Thyroid gland (tissue), 4 donors: ENCODE measurements at regions not wholly inside any gene's neighbourhood (a gene's known extent, or its start where the extent isn't known, plus 50 kb on each side); places are given as distances from the start of the nearest gene placed in this dataset.

Experiments used
- DNase-seq, 2 donors: peaks; one replicate each; pipeline ENCODE4 v3.0.0-alpha.2; 2019
- H3K27ac ChIP-seq, 3 donors: fragments of 200-600 bp; sonication (generic); 1 replicate in 2 of 3; 2 replicates in 1 of 3; pipeline ENCODE4 v1.5.1; 2016 to 2019; ENCODE audit warnings: mild to moderate bottlenecking in 1 of 3, moderate library complexity in 1 of 3
- H3K27me3 ChIP-seq: fragments of 200-600 bp; sonication (generic); one replicate; pipeline ENCODE4 v1.5.1; 2019
- H3K36me3 ChIP-seq, 2 donors: fragments of 200-600 bp; sonication (generic); one replicate each; pipeline ENCODE4 v1.5.1; 2016 to 2019
- H3K4me1 ChIP-seq, 2 donors: fragments of 200-600 bp; sonication (generic); one replicate each; pipeline ENCODE4 v1.5.1; 2017 to 2019
- H3K4me3 ChIP-seq, 3 donors: fragments of 200-600 bp; sonication (generic); replicated peaks in 1 of 3; 1 replicate in 2 of 3; 2 replicates in 1 of 3; pipeline ENCODE4 v1.5.1; 2016; ENCODE audit warnings: mild to moderate bottlenecking in 1 of 3
- H3K9me3 ChIP-seq: fragments of 200-600 bp; sonication (generic); one replicate; pipeline ENCODE4 v1.5.1; 2017
- POLR2A ChIP-seq, 2 donors: fragments of 450-650 bp; IDR thresholded peaks; one replicate each; pipeline ENCODE4 v1.6.1; 2017; ENCODE audit warnings: antibody characterized with exemption in 2 of 2, mild to moderate bottlenecking in 2 of 2, moderate library complexity in 1 of 2
- WGBS, 2 donors: methylation state at CpG; one replicate each; pipeline ENCODE4 v1.1.5; 2017; 5-methylcytosine and 5-hydroxymethylcytosine counted together
- intact Hi-C: fragments of 100-400 bp; cut with DNase I; formaldehyde crosslinking; loops from one replicate; pipeline ENCODE4 v1.15.1; 2023
- TF ChIP-seq, protein P1 (sequence below), 6 experiments: fragments of 200-600 bp in 3 of 6; fragments of 450-650 bp in 3 of 6; sonication (generic) in 3 of 6; IDR thresholded peaks; one replicate each; pipeline ENCODE4 v1.5.1; 2016 to 2019; ENCODE audit warnings: antibody characterized with exemption in 6 of 6, mild to moderate bottlenecking in 2 of 6, inconsistent platforms in 1 of 6, moderate library complexity in 1 of 6

DNA sequence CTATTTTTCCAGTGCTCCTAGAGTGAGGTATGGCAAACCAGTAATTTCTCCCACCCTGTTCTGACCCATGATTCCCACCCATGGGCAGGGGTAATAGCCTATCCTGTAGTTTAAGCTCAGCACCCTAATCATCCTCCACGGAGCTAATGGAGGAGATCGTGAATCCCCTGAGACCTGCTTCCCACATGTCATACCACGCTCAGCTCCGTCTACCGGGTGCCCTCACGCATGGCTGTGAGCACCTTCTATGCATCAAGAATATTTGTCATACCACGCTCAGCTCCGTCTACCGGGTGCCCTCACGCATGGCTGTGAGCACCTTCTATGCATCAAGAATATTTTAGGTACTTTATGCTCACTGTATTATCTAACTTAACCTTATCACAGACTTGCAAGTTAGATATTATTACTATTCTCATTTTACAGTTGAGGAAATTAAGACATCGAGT, 104.7 kb upstream of the PFN2 start:
- Histone ChIP-seq H3K4me3 (no peak overlapping the region), H3K9me3 (no peaks in the 10 kb centered on the region), H3K4me1 (peaks cover 0 to 11% of the 10 kb centered on the region in 2 donors), H3K36me3 (no peaks in the 10 kb centered on the region), H3K27ac (no peak overlapping the region), H3K27me3 (no peaks in the 10 kb centered on the region)
- DNase-seq: no peak
- 85 to 95% methylated on average over 11 of the region's 11 CpGs for WGBS, 2 donors
- intact Hi-C loops: no loop called here
- no peak for TF ChIP-seq POLR2A (IDR thresholded peaks at IDR 0.05)
- TF ChIP-seq, protein P1, sequence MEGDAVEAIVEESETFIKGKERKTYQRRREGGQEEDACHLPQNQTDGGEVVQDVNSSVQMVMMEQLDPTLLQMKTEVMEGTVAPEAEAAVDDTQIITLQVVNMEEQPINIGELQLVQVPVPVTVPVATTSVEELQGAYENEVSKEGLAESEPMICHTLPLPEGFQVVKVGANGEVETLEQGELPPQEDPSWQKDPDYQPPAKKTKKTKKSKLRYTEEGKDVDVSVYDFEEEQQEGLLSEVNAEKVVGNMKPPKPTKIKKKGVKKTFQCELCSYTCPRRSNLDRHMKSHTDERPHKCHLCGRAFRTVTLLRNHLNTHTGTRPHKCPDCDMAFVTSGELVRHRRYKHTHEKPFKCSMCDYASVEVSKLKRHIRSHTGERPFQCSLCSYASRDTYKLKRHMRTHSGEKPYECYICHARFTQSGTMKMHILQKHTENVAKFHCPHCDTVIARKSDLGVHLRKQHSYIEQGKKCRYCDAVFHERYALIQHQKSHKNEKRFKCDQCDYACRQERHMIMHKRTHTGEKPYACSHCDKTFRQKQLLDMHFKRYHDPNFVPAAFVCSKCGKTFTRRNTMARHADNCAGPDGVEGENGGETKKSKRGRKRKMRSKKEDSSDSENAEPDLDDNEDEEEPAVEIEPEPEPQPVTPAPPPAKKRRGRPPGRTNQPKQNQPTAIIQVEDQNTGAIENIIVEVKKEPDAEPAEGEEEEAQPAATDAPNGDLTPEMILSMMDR (IDR thresholded peaks at IDR 0.05): no peak

DNA sequence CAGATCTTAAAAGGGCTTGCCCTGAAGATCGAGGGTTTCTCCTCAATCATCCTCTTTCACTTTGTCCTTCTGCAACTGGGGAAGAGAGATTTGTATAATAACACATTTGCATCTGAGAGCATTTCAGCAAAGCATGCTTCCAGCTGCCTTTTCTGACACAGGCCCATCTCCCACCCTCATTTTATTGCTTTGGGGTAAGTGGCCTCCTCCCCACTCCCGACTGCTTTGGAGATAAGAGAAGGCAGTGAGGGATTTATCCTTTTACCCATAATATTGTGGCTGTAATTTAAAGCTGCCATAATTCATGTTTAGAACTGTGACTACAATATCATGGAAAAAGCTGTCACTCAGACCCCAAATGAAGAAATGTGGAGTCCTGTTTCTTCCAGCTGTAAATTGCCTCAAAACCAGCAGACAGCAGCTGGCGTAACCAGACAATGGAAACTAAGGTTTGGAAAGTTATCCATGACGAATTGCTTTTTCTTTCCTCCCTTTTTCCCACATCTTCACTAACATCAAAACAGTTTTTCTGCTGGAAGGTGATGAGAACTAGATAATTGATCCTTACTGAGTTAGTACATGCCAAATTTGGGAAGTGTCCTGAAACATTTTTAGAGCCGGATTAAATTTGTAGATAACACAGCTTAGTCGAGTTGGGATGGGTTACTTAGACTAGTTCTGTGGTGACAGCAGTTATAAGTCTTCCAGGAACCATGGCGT, 104.2 kb upstream of the PFN2 start:
- peaks cover 0 to 6% of the 10 kb centered on the region in 2 donors for H3K4me1 ChIP-seq
- H3K36me3 ChIP-seq: no peaks in the 10 kb centered on the region
- H3K27ac ChIP-seq: no peak overlapping the region
- H3K9me3 ChIP-seq: no peaks in the 10 kb centered on the region
- TF ChIP-seq POLR2A (IDR thresholded peaks at IDR 0.05): no peak
- TF ChIP-seq, protein P1 (IDR thresholded peaks at IDR 0.05): no peak
- H3K4me3 ChIP-seq: no peak overlapping the region
- WGBS, 2 donors: 77 to 84% methylated on average over 7 of the region's 7 CpGs
- intact Hi-C loops: no loop called here
- DNase-seq: no peak
- H3K27me3 ChIP-seq: no peaks in the 10 kb centered on the region

GRCh38 chr3:150074277-150074676, 103.6 kb upstream of the PFN2 start:
- no peak overlapping the region for H3K27ac ChIP-seq
- intact Hi-C loops: no loop called here
- peaks cover 0 to under 1% of the 10 kb centered on the region in 2 donors for H3K4me1 ChIP-seq
- no peaks in the 10 kb centered on the region for H3K36me3 ChIP-seq
- no peak overlapping the region for H3K4me3 ChIP-seq
- TF ChIP-seq, protein P1 (IDR thresholded peaks at IDR 0.05): no peak
- no peak for TF ChIP-seq POLR2A (IDR thresholded peaks at IDR 0.05)
- DNase-seq: no peak
- no peaks in the 10 kb centered on the region for H3K9me3 ChIP-seq
- 80 to 82% methylated on average over 3 of the region's 3 CpGs for WGBS, 2 donors
- no peaks in the 10 kb centered on the region for H3K27me3 ChIP-seq

DNA sequence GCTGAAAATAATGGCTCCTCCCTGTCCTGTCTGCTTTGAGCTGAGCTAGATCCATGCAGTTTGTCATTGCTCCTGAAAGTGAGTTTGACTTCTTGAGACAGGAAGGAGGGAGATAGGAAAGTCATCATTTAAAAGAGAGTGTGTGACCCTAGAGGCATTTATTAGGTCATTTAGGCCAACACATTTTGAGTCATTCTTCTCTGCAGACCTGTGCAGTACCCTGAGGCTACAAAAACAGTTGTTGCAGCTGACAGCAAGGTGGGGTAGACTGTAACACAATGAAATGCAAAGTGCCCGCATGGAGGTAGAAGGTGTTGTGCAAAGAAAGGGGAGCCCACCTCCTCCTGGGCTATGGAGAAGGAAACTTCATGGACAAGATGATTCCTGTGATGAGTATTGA, 102.8 kb upstream of the PFN2 start:
- Histone ChIP-seq H3K27ac (no peak overlapping the region), H3K4me3 (no peak overlapping the region), H3K27me3 (no peaks in the 10 kb centered on the region), H3K36me3 (no peaks in the 10 kb centered on the region), H3K4me1 (no peaks in the 10 kb centered on the region), H3K9me3 (no peaks in the 10 kb centered on the region)
- TF ChIP-seq, protein P1 (IDR thresholded peaks at IDR 0.05): no peak
- TF ChIP-seq POLR2A (IDR thresholded peaks at IDR 0.05): no peak
- 93 to 96% methylated on average over 1 of the region's 1 CpG for WGBS, 2 donors
- intact Hi-C loops: no loop called here
- DNase-seq: no peak

DNA sequence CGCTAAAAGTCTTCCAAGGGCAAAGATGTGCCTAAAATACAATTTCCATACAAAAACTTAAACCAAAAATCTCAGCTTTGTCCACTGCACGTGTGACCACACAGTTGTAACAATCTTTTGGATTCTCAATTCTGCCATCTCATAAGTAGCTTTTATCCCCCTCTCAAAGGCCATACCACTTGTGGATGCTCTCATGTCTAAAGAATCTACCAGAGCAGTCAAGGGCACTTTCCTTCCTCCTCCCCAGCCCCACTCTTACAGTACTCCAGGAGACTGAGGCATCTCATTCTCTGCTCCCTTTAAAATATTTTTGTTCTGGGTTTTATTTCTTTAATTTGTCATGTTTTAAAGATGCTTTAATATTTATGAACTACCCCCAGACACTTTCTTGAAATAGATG, 102.3 kb upstream of the PFN2 start:
- Histone ChIP-seq H3K36me3 (no peaks in the 10 kb centered on the region), H3K4me3 (no peak overlapping the region), H3K27ac (no peak overlapping the region), H3K9me3 (no peaks in the 10 kb centered on the region), H3K4me1 (no peaks in the 10 kb centered on the region), H3K27me3 (no peaks in the 10 kb centered on the region)
- TF ChIP-seq POLR2A (IDR thresholded peaks at IDR 0.05): no peak
- TF ChIP-seq, protein P1 (IDR thresholded peaks at IDR 0.05): no peak
- intact Hi-C loops: no loop called here
- WGBS, 2 donors: 42 to 60% methylated on average over 2 of the region's 2 CpGs
- DNase-seq: peak; percentile 44 to 48
